ENCODE measurements at regions not wholly inside any gene's neighbourhood (a gene's known extent, or its start where the extent isn't known, plus 50 kb on each side); places are given as distances from the start of the nearest gene placed in this dataset.
"Not testable (repeated sequence)": the region's sequence is repeated elsewhere in the genome, so short reads cannot be mapped to it uniquely, and the experiment has no call there.

DNA sequence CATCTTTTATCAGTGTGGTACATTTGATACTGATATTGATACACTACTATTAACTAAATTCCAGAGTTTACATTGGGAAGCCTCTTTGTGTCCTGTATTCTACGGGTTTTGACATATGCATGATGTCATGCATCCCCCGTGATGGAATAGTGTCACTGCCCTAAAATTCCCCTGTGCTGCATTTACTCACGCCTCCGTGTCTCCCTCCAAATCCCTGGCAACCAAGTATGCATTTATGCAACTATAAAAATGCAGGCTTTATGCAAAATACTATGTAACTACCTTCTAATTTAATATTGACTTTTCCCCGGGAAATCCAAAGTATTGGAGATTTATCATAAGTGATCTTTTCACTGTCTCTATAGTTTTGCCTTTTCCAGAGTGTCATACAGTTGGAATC is 453.7 kb upstream of the RUNX1 start:
- H3K27ac ChIP-seq (replicated peaks) = no peak overlapping the region
- no peak for TF ChIP-seq GABPA (IDR thresholded peaks at IDR 0.05; ENCODE audit: low read depth)
- TF ChIP-seq, protein P1, sequence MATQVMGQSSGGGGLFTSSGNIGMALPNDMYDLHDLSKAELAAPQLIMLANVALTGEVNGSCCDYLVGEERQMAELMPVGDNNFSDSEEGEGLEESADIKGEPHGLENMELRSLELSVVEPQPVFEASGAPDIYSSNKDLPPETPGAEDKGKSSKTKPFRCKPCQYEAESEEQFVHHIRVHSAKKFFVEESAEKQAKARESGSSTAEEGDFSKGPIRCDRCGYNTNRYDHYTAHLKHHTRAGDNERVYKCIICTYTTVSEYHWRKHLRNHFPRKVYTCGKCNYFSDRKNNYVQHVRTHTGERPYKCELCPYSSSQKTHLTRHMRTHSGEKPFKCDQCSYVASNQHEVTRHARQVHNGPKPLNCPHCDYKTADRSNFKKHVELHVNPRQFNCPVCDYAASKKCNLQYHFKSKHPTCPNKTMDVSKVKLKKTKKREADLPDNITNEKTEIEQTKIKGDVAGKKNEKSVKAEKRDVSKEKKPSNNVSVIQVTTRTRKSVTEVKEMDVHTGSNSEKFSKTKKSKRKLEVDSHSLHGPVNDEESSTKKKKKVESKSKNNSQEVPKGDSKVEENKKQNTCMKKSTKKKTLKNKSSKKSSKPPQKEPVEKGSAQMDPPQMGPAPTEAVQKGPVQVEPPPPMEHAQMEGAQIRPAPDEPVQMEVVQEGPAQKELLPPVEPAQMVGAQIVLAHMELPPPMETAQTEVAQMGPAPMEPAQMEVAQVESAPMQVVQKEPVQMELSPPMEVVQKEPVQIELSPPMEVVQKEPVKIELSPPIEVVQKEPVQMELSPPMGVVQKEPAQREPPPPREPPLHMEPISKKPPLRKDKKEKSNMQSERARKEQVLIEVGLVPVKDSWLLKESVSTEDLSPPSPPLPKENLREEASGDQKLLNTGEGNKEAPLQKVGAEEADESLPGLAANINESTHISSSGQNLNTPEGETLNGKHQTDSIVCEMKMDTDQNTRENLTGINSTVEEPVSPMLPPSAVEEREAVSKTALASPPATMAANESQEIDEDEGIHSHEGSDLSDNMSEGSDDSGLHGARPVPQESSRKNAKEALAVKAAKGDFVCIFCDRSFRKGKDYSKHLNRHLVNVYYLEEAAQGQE (IDR thresholded peaks at IDR 0.05; ENCODE audit: insufficient replicate concordance, low read depth) = no peak
- H3K4me3 ChIP-seq (replicated peaks; ENCODE audit: insufficient read depth, low read length) = no peak overlapping the region
- no peaks in the 10 kb centered on the region for H3K27me3 ChIP-seq (ENCODE audit: insufficient read depth, poor library complexity, severe bottlenecking)
- DNase-seq (ENCODE audit: low read depth in 1 of 2, low spot score in 1 of 2) = no peak

DNA sequence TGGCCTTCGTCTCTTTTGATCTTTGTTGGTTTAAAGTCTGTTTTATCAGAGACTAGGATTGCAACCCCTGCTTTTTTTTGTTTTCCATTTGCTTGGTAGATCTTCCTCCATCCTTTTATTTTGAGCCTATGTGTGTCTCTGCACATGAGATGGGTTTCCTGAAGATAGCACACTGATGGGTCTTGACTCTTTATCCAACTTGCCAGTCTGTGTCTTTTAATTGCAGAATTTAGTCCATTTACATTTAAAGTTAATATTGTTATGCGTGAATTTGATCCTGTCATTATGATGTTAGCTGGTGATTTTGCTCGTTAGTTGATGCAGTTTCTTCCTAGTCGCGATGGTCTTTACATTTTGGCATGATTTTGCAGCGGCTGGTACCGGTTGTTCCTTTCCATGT is 448.4 kb upstream of the RUNX1 start:
- DNase-seq (ENCODE audit: low read depth in 1 of 2, low spot score in 1 of 2); H3K4me3 ChIP-seq (replicated peaks; ENCODE audit: insufficient read depth, low read length); H3K27ac ChIP-seq (replicated peaks); H3K27me3 ChIP-seq (ENCODE audit: insufficient read depth, poor library complexity, severe bottlenecking): not testable (repeated sequence)

DNA sequence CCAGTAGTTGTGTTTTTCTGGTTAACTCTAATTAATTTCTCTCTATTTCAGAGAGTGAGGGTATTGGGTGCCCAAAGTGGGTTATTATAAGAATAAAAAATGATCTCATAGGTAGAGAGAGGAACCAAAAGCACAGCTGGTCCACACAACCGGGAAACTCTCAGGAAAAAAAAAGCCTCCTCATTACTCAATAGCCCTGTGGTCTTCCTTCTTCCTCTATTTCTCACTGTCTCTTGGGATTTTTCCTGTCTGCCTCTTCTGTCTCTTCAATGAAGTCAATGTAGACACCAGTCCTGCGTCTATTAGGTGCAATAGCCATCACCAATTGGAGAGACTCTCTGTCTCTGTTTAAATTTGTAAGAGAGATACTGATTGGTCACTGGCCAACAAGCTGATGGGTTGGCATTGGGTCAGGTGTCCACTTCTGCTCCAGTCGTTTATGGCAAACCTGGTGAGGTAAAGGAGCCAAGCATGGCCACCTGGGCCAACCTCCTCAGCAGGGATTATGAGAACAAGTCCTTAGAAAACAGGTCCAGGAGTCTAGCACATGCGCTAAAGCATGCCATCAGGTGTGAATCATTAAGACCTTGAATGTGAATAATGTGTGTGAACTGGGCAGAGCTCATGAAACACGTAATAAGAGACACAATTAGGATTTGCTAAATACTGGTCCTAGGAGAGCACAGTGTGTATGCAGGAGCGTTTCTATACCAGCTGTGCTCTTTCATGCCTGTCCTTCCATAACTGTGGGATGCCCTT is 443.0 kb upstream of the RUNX1 start:
- TF ChIP-seq POLR2AphosphoS5 (IDR thresholded peaks at IDR 0.05; ENCODE audit: low read depth) = no peak
- Histone ChIP-seq H3K27me3 (ENCODE audit: insufficient read depth, poor library complexity, severe bottlenecking) (no peaks in the 10 kb centered on the region), H3K27ac (replicated peaks) (no peak overlapping the region), H3K4me3 (replicated peaks; ENCODE audit: insufficient read depth, low read length) (no peak overlapping the region)
- DNase-seq (ENCODE audit: low read depth in 1 of 2, low spot score in 1 of 2) = no peak

DNA sequence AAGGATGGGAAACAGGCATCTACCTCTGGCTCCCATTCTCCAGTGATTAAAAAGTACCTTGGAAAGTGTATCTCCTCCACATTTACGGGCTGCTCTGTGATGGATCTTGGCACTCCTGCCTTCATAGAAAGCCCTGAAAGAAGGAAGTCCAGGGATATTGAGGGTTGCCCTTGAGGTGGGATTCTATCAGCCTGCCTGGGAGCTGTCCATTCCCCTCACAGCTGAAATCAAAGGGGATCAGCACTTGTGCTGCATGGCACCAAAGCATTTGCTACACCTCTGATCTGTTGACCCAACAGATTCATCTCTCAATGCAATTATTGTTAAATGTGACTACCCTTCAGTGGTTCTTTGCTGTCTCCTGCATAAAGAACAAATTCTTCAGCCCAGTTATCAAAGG is 442.0 kb upstream of the RUNX1 start:
- Histone ChIP-seq H3K4me3 (replicated peaks; ENCODE audit: insufficient read depth, low read length) (no peak overlapping the region), H3K27me3 (ENCODE audit: insufficient read depth, poor library complexity, severe bottlenecking) (peaks cover 3% of the 10 kb centered on the region), H3K27ac (replicated peaks) (no peak overlapping the region)
- TF ChIP-seq, protein P1 (IDR thresholded peaks at IDR 0.05; ENCODE audit: insufficient replicate concordance, low read depth) = peak; percentile 88
- TF ChIP-seq SPI1 (IDR thresholded peaks at IDR 0.05; ENCODE audit: borderline replicate concordance, low read depth) (no peak), GABPA (IDR thresholded peaks at IDR 0.05; ENCODE audit: low read depth) (no peak), POLR2AphosphoS5 (IDR thresholded peaks at IDR 0.05; ENCODE audit: low read depth) (no peak)
- TF ChIP-seq, protein P2, sequence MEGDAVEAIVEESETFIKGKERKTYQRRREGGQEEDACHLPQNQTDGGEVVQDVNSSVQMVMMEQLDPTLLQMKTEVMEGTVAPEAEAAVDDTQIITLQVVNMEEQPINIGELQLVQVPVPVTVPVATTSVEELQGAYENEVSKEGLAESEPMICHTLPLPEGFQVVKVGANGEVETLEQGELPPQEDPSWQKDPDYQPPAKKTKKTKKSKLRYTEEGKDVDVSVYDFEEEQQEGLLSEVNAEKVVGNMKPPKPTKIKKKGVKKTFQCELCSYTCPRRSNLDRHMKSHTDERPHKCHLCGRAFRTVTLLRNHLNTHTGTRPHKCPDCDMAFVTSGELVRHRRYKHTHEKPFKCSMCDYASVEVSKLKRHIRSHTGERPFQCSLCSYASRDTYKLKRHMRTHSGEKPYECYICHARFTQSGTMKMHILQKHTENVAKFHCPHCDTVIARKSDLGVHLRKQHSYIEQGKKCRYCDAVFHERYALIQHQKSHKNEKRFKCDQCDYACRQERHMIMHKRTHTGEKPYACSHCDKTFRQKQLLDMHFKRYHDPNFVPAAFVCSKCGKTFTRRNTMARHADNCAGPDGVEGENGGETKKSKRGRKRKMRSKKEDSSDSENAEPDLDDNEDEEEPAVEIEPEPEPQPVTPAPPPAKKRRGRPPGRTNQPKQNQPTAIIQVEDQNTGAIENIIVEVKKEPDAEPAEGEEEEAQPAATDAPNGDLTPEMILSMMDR (IDR thresholded peaks at IDR 0.05; ENCODE audit: insufficient read depth, low read length) = no peak
- no peak for DNase-seq (ENCODE audit: low read depth in 1 of 2, low spot score in 1 of 2)

DNA sequence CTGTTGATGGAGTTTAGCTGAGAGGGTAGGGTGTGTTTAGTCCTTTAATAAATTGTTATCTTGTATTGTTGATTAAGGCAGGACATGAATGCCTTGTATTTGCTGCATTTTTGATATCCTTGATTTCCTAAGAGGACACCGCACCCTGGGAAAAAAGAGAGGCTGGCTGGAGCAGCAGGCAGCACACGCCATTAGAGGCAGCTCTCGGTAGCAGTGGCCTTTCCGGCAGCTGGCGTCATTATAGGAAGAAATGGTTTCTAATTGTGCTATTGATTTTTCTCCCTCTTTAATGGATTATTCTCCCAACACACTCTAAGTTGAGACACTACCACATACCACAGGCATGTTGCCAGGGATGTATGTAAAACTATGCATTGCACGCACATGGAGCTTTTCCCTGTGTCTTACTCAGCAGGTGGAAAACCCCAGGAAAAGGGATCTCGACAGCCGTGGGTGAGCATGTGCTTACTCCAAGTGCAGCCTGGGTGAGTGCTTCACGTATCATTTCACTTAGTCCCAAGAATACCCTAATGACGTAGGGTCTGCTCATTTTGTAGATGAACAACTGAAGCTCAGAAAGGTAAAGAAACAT is 440.4 kb upstream of the RUNX1 start:
- Histone ChIP-seq H3K4me3 (replicated peaks; ENCODE audit: insufficient read depth, low read length) (no peak overlapping the region), H3K27me3 (ENCODE audit: insufficient read depth, poor library complexity, severe bottlenecking) (peaks cover 3% of the 10 kb centered on the region), H3K27ac (replicated peaks) (no peak overlapping the region)
- no peak for DNase-seq (ENCODE audit: low read depth in 1 of 2, low spot score in 1 of 2)
- TF ChIP-seq GABPA (IDR thresholded peaks at IDR 0.05; ENCODE audit: low read depth) (no peak), POLR2AphosphoS5 (IDR thresholded peaks at IDR 0.05; ENCODE audit: low read depth) (no peak), SPI1 (IDR thresholded peaks at IDR 0.05; ENCODE audit: borderline replicate concordance, low read depth) (no peak)
- TF ChIP-seq, protein P1 (IDR thresholded peaks at IDR 0.05; ENCODE audit: insufficient replicate concordance, low read depth) = no peak
- TF ChIP-seq, protein P2 (IDR thresholded peaks at IDR 0.05; ENCODE audit: insufficient read depth, low read length) = no peak

Data from HL-60 (cell line).